Endothelial cell of umbilical vein (primary cell): ENCODE measurements at regions not wholly inside any gene's neighbourhood (a gene's known extent, or its start where the extent isn't known, plus 50 kb on each side); places are given as distances from the start of the nearest gene placed in this dataset.
"Not testable (repeated sequence)": the region's sequence is repeated elsewhere in the genome, so short reads cannot be mapped to it uniquely, and the experiment has no call there.

Source experiments
- BruUV-seq: library from RNA; stranded (reverse); fragments of 400-500 nt; replicated peaks from 2 replicates; lab custom pipeline; 2021; lab: Mats Ljungman, UMichigan
- CTCF ChIA-PET: fragments of 300-600, 350-600 bp; sonication (Branson Sonifier 250); formaldehyde crosslinking; loops from one replicate; lab custom pipeline; 2021; ENCODE audit warnings: antibody characterized with exemption, inconsistent platforms; lab: Charles Lee
- POLR2A ChIA-PET: fragments of 300-600, 350-600 bp; sonication (Branson Sonifier 250); formaldehyde crosslinking; loops from one replicate; lab custom pipeline; 2021; ENCODE audit warnings: antibody characterized with exemption, inconsistent platforms; lab: Charles Lee
- DNase-seq: peaks from one replicate; pipeline ENCODE4 v3.0.0-alpha.2; 2011; ENCODE audit warnings: low read depth, low spot score
- FAIRE-seq: peaks from 2 replicates; lab custom pipeline; 2011; peaks lifted over from hg19 to GRCh38; lab: Jason Lieb, UNC
- H2AFZ ChIP-seq: 2 replicates; pipeline ENCODE4 v1.6.0; 2012; ENCODE audit warnings: low read depth, low read length, control low read depth, inconsistent platforms
- H3K27ac ChIP-seq: 2 replicates; pipeline ENCODE4 v1.5.1; 2011; ENCODE audit warnings: low read depth, mild to moderate bottlenecking, control low read depth, low read length, moderate library complexity; ENCODE audit not compliant: insufficient read depth
- H3K27me3 ChIP-seq, 2 experiments: 2 replicates each; pipeline versions ENCODE4 v1.6.0 to v1.6.1; 2011; ENCODE audit warnings: low read length in 2 of 2, mixed read lengths in 1 of 2; ENCODE audit not compliant: control insufficient read depth in 2 of 2, insufficient read depth in 2 of 2
- H3K36me3 ChIP-seq, 2 experiments: 2 replicates in 1 of 2; 3 replicates in 1 of 2; pipeline ENCODE4 v1.5.1; 2011; ENCODE audit warnings: low read length in 2 of 2, mild to moderate bottlenecking in 1 of 2, moderate library complexity in 1 of 2; ENCODE audit not compliant: control insufficient read depth in 2 of 2, insufficient read depth in 2 of 2; ENCODE audit errors: extremely low read depth in 1 of 2
- H3K4me1 ChIP-seq: 3 replicates; pipeline ENCODE4 v1.5.1; 2011; ENCODE audit warnings: mild to moderate bottlenecking, low read length; ENCODE audit not compliant: control insufficient read depth, insufficient read depth; ENCODE audit errors: extremely low read depth
- H3K4me2 ChIP-seq: 2 replicates; pipeline ENCODE4 v1.6.1; 2011; ENCODE audit warnings: low read length, control low read depth, mixed read lengths; ENCODE audit not compliant: insufficient read depth
- H3K4me3 ChIP-seq, 3 experiments: fragments of 200-600 bp in 1 of 3; sonication (generic), shearing (Covaris generic) in 1 of 3; replicated peaks in 1 of 3; 2 replicates each; pipeline ENCODE4 v1.5.1; 2011 to 2016; ENCODE audit warnings: control low read depth in 3 of 3, low read length in 3 of 3, mild to moderate bottlenecking in 2 of 3, inconsistent platforms in 1 of 3, low read depth in 1 of 3, moderate library complexity in 1 of 3; ENCODE audit not compliant: insufficient read depth in 1 of 3
- H3K79me2 ChIP-seq: 2 replicates; pipeline ENCODE4 v1.6.0; 2012; ENCODE audit warnings: low read length, inconsistent platforms; ENCODE audit not compliant: control insufficient read depth, insufficient read depth
- H3K9ac ChIP-seq: replicated peaks from 2 replicates; pipeline ENCODE3; 2011; ENCODE audit warnings: low read length, control low read depth; ENCODE audit not compliant: insufficient read depth; ENCODE audit errors: extremely low read depth
- H3K9me1 ChIP-seq: replicated peaks from 3 replicates; pipeline ENCODE4 v1.6.0; 2011; ENCODE audit warnings: mild to moderate bottlenecking, low read length; ENCODE audit not compliant: control insufficient read depth, insufficient read depth; ENCODE audit errors: extremely low read depth
- H3K9me3 ChIP-seq: replicated peaks from 2 replicates; pipeline ENCODE4 v1.5.1; 2012; ENCODE audit warnings: low read length, inconsistent platforms; ENCODE audit not compliant: control insufficient read depth, insufficient read depth
- H4K20me1 ChIP-seq: replicated peaks from 2 replicates; pipeline ENCODE3; 2011; ENCODE audit warnings: mild to moderate bottlenecking, low read length; ENCODE audit not compliant: control insufficient read depth, insufficient read depth; ENCODE audit errors: extremely low read depth
- CTCF ChIP-seq, 2 donors: IDR thresholded peaks; 1 replicate in 1 of 2; 2 replicates in 1 of 2; pipeline ENCODE4 v1.5.1; 2011; ENCODE audit warnings: low read length in 2 of 2, mild to moderate bottlenecking in 2 of 2, moderate library complexity in 2 of 2, control low read depth in 1 of 2, inconsistent platforms in 1 of 2, low read depth in 1 of 2; ENCODE audit not compliant: insufficient read depth in 1 of 2; ENCODE audit errors: extremely low read depth in 1 of 2
- EZH2 ChIP-seq: IDR thresholded peaks from 2 replicates; pipeline ENCODE4 v1.6.1; 2012; ENCODE audit warnings: borderline replicate concordance, low read depth, mild to moderate bottlenecking, moderate library complexity, low read length, inconsistent platforms; ENCODE audit not compliant: severe bottlenecking
- FOS ChIP-seq: IDR thresholded peaks from 2 replicates; pipeline ENCODE4 v1.6.1; 2011; ENCODE audit warnings: mild to moderate bottlenecking, low read length, moderate library complexity, borderline replicate concordance; ENCODE audit not compliant: insufficient read depth
- GATA2 ChIP-seq: IDR thresholded peaks from 2 replicates; pipeline ENCODE4 v1.7.0; 2011; ENCODE audit warnings: low read depth, mild to moderate bottlenecking, moderate library complexity, mixed read lengths, low read length; ENCODE audit not compliant: insufficient read length, insufficient read depth
- JUN ChIP-seq: IDR thresholded peaks from 2 replicates; pipeline ENCODE4 v1.6.1; 2011; ENCODE audit warnings: borderline replicate concordance, low read depth; ENCODE audit not compliant: insufficient read length, insufficient read depth
- MAX ChIP-seq: IDR thresholded peaks from 2 replicates; pipeline ENCODE4 v1.6.1; 2011; ENCODE audit not compliant: insufficient read depth, insufficient read length
- MYC ChIP-seq: IDR thresholded peaks from one replicate; pipeline ENCODE4 v1.6.1; 2011; ENCODE audit warnings: mild to moderate bottlenecking, low read depth, low read length
- POLR2A ChIP-seq: IDR thresholded peaks from 2 replicates; pipeline ENCODE4 v1.6.1; 2012; ENCODE audit warnings: low read depth, mild to moderate bottlenecking, control low read depth, low read length
- POLR2AphosphoS5 ChIP-seq: IDR thresholded peaks from 2 replicates; pipeline ENCODE4 v1.6.1; 2012; ENCODE audit warnings: low read depth, mild to moderate bottlenecking, control low read depth, low read length, moderate library complexity; ENCODE audit not compliant: insufficient read depth
- dilution Hi-C: fragments of 300-500 bp; cut with MboI; formaldehyde crosslinking; loops from one replicate; pipeline ENCODE4 v1.15.0; 2019; ENCODE audit warnings: low sequenced_read_pairs; ENCODE audit not compliant: extremely low pct_ligation_motif_present
- intact Hi-C: fragments of 100-400 bp; cut with micrococcal nuclease; formaldehyde crosslinking; loops from one replicate; pipeline ENCODE4 v1.10.0; 2022

GRCh38 chr2:189976488-189976887 lies 86.0 kb downstream of the MSTN start:
- intact Hi-C loops, DNase-seq, H4K20me1 ChIP-seq, H3K4me1 ChIP-seq, BruUV-seq, FAIRE-seq, H3K9ac ChIP-seq, H3K9me1 ChIP-seq, dilution Hi-C loops, H3K4me3 ChIP-seq, H3K27ac ChIP-seq, CTCF ChIA-PET, H3K79me2 ChIP-seq, H3K9me3 ChIP-seq, H3K27me3 ChIP-seq, H3K36me3 ChIP-seq, H3K4me2 ChIP-seq, POLR2A ChIA-PET, H2AFZ ChIP-seq: not testable (repeated sequence)

GRCh38 chr2:189960346-189960745 lies 102.2 kb downstream of the MSTN start:
- intact Hi-C loops (no loop called here), dilution Hi-C loops (no loop called here)
- no peak overlapping the region for H3K9ac ChIP-seq
- H2AFZ ChIP-seq: no peak overlapping the region
- H3K4me3 ChIP-seq: no peak overlapping the region
- DNase-seq: no peak
- H3K4me1 ChIP-seq: no peaks in the 10 kb centered on the region
- no peaks in the 10 kb centered on the region for H3K79me2 ChIP-seq
- H3K4me2 ChIP-seq: no peak overlapping the region
- H3K36me3 ChIP-seq: no peaks in the 10 kb centered on the region
- CTCF ChIA-PET: interaction anchor here (1.0 kb wide), 1 partner anchor 152 kb away, joined by 3 read pairs; no protein-coding TSS in a partner anchor
- no peaks in the 10 kb centered on the region for H3K9me1 ChIP-seq
- TF ChIP-seq JUN (no peak), EZH2 (no peak), MAX (no peak), POLR2A (no peak), GATA2 (no peak), POLR2AphosphoS5 (no peak), CTCF (IDR thresholded peaks at IDR 0.05; ENCODE audit: extremely low read depth in 1 of 2, insufficient read depth in 1 of 2, low read depth in 1 of 2, low read length in 2 of 2) (no peak), MYC (no peak), FOS (no peak)
- no TSS peak for BruUV-seq
- H4K20me1 ChIP-seq: no peaks in the 10 kb centered on the region
- POLR2A ChIA-PET: no interaction called here
- H3K27me3 ChIP-seq: no peaks in the 10 kb centered on the region
- H3K9me3 ChIP-seq: no peaks in the 10 kb centered on the region
- no peak for FAIRE-seq
- no peak overlapping the region for H3K27ac ChIP-seq
